Effector memory CD8-positive, alpha-beta T cell (primary cell): ENCODE measurements at regions not wholly inside any gene's neighbourhood (a gene's known extent, or its start where the extent isn't known, plus 50 kb on each side); places are given as distances from the start of the nearest gene placed in this dataset.
"Not testable (repeated sequence)": the region's sequence is repeated elsewhere in the genome, so short reads cannot be mapped to it uniquely, and the experiment has no call there.

ENCODE experiments used
- ATAC-seq: fragments of 150-1000 bp; cut with Tn5 transposase; replicated peaks from 2 replicates; pipeline ENCODE4 v1.10.0; 2021; ENCODE audit warnings: mild to moderate bottlenecking, moderate library complexity
- DNase-seq, 3 experiments: peaks; one replicate each; pipeline ENCODE4 v3.0.0; 2021
- H3K27ac Mint-ChIP-seq, 2 donors: one replicate each; pipeline ENCODE4 v1.8.0; 2022; ENCODE audit warnings: mild to moderate bottlenecking in 2 of 2, mixed read lengths in 2 of 2, moderate library complexity in 2 of 2
- H3K27me3 Mint-ChIP-seq, 2 donors: one replicate each; pipeline ENCODE4 v1.8.0; 2022; ENCODE audit warnings: mixed read lengths in 2 of 2
- H3K36me3 Mint-ChIP-seq: one replicate; pipeline ENCODE4 v1.8.0; 2022; ENCODE audit warnings: mild to moderate bottlenecking, moderate library complexity, mixed read lengths; ENCODE audit not compliant: insufficient read depth
- H3K4me1 Mint-ChIP-seq, 2 donors: one replicate each; pipeline ENCODE4 v1.8.0; 2022; ENCODE audit warnings: low read depth in 2 of 2, mixed read lengths in 2 of 2
- H3K4me3 Mint-ChIP-seq, 2 donors: one replicate each; pipeline ENCODE4 v1.8.0; 2022; ENCODE audit warnings: mild to moderate bottlenecking in 2 of 2, mixed read lengths in 2 of 2, moderate library complexity in 2 of 2
- H3K9me3 Mint-ChIP-seq, 2 donors: one replicate each; pipeline ENCODE4 v1.8.0; 2022; ENCODE audit warnings: mixed read lengths in 2 of 2

- H3K4me3 Mint-ChIP-seq = no peak overlapping the region
- H3K4me1 Mint-ChIP-seq = no peaks in the 10 kb centered on the region
- H3K9me3 Mint-ChIP-seq = peaks cover 9 to 21% of the 10 kb centered on the region in 2 donors
- DNase-seq (no peak), ATAC-seq (no peak)
- peaks cover 3% of the 10 kb centered on the region for H3K36me3 Mint-ChIP-seq
- no peaks in the 10 kb centered on the region for H3K27me3 Mint-ChIP-seq
- no peak overlapping the region for H3K27ac Mint-ChIP-seq
Measured at GRCh38 chr4:135411251-135411650, 1209.7 kb upstream of the PABPC4L start.

DNA sequence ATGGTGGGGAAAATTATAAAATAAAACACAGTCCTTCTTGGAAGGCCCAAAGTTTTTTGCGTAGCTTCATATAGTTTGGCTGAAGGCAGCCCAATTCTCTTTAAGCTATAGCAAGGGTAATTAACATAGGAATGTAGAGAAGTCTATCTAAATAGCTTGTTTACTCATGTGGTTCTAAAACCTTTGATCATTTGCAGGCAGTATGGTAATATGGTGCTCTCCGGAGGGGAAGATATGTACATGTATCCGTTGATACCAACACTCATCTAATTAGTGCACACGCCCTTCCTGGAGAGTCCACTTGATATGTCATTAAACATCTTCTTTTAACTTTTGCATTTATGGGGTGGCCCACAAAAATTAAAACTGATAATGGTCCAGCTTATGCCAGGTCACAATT is 1207.7 kb upstream of the PABPC4L start:
- not testable (repeated sequence) for H3K36me3 Mint-ChIP-seq, H3K4me3 Mint-ChIP-seq, DNase-seq, H3K27me3 Mint-ChIP-seq, H3K27ac Mint-ChIP-seq, ATAC-seq, H3K4me1 Mint-ChIP-seq
- peaks cover 10 to 14% of the 10 kb centered on the region in 2 donors for H3K9me3 Mint-ChIP-seq

- peaks cover 11 to 14% of the 10 kb centered on the region in 2 donors for H3K9me3 Mint-ChIP-seq
- no peaks in the 10 kb centered on the region for H3K4me1 Mint-ChIP-seq
- H3K4me3 Mint-ChIP-seq = no peak overlapping the region
- no peak for DNase-seq
- H3K27ac Mint-ChIP-seq = no peak overlapping the region
- no peak for ATAC-seq
- no peaks in the 10 kb centered on the region for H3K36me3 Mint-ChIP-seq
- H3K27me3 Mint-ChIP-seq = no peaks in the 10 kb centered on the region
Measured at GRCh38 chr4:135408109-135408508, 1206.5 kb upstream of the PABPC4L start.

DNA sequence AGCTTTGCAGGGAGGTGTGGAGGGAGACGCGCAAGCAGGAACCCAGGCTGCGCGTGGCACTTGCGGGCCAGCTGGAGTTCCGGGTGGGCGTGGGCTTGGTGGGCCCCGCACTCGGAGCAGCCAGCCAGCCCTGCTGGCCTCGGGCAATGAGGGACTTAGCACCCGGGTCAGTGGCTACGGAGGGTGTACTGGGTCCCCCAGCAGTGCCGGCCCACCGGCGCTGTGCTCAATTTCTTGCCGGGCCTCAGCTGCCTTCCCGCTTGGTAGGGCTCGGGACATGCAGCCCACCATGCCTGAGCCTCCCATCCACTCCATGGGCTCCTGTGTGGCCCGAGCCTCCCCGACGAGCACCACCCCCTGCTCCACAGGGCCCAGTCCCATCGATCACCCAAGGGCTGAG is 1205.0 kb upstream of the PABPC4L start:
- peaks cover 6 to 14% of the 10 kb centered on the region in 2 donors for H3K9me3 Mint-ChIP-seq
- H3K27me3 Mint-ChIP-seq, DNase-seq, H3K4me1 Mint-ChIP-seq, ATAC-seq, H3K4me3 Mint-ChIP-seq, H3K27ac Mint-ChIP-seq, H3K36me3 Mint-ChIP-seq: not testable (repeated sequence)

DNA sequence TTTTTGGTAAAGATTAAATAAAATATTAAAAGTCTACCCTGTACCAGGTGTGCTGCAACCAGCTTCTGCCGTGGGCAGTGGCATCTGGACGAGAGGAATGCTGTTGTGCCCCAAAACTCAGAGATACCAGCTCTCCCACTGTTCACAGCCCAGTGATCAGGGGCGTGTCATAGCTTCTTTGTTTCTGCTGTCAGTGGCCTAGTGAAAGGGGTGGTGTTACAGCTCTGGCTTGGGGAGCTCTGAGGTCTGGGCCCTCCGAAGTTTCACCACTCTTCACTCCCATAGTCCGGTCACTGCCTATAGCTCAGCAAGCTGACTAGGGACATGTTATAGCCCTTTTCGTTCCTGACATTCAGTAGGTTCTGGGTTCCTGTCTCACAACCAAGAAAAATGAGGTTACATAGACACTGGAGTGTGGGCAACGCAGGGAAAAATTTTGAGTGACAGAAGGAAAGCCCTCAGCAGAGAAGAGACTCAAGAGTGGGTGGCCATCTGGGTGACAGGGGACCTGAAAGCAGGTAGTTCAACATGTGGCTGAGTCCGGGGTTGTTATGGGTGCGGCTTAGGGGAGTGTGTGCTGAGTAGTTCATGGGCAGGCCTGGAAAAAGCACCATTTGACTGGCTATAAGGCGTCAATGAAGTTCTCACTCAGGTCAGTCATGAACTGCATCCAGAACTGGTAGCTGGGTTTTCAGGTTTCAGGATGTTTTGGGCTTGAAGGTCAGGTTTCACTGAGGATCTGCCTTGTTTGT is 1184.4 kb upstream of the PABPC4L start:
- Mint-ChIP-seq H3K27ac (no peak overlapping the region), H3K9me3 (peaks cover 5 to 37% of the 10 kb centered on the region in 2 donors), H3K36me3 (no peaks in the 10 kb centered on the region), H3K4me3 (no peak overlapping the region), H3K27me3 (no peaks in the 10 kb centered on the region), H3K4me1 (no peaks in the 10 kb centered on the region)
- no peak for DNase-seq
- ATAC-seq = no peak

GRCh38 chr4:135383356-135384288 is 1182.0 kb upstream of the PABPC4L start:
- no peak overlapping the region for H3K27ac Mint-ChIP-seq
- no peaks in the 10 kb centered on the region for H3K36me3 Mint-ChIP-seq
- H3K4me3 Mint-ChIP-seq = no peak overlapping the region
- H3K4me1 Mint-ChIP-seq = no peaks in the 10 kb centered on the region
- ATAC-seq (no peak), DNase-seq (no peak)
- H3K9me3 Mint-ChIP-seq = peaks cover 2 to 50% of the 10 kb centered on the region in 2 donors
- no peaks in the 10 kb centered on the region for H3K27me3 Mint-ChIP-seq

DNA sequence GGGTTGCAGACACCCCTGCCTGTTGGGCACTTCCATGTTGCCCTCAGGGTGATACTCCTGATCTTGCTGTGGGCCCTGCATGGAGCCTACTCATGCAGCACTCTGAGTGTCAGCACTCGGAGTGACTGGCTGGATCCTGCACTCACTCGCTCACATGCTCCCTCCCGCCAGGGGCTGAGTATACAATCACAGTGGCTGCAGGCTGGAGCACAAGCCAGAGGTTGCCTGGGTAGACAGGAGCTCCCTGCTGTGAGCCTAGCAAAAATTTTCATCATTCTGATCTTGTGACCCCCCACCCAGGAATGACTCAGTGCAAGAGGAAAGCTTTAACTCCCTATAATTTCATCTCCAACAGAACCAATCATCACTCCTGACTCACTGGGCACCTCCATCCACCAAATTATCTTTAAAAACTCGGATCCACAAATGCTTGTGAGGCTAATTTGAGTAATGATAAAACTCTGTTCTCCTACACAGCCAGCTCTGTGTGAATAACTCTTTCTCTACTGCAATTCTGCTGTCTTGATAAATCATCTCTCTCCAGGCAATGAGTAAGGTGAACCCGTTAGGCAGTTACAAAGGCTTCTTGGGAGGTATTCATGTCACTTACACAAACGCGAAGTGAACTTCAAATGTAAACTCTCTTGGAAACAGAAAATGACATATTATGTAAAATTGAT is 1180.8 kb upstream of the PABPC4L start:
- H3K36me3 Mint-ChIP-seq = no peaks in the 10 kb centered on the region
- H3K9me3 Mint-ChIP-seq = peaks cover 7 to 48% of the 10 kb centered on the region in 2 donors

GRCh38 chr4:135372131-135372530 is 1170.5 kb upstream of the PABPC4L start:
- ATAC-seq (no peak), DNase-seq (no peak)
- Mint-ChIP-seq H3K36me3 (no peaks in the 10 kb centered on the region), H3K27me3 (no peaks in the 10 kb centered on the region), H3K4me1 (no peaks in the 10 kb centered on the region), H3K27ac (no peak overlapping the region), H3K4me3 (no peak overlapping the region), H3K9me3 (peaks cover 14% of the 10 kb centered on the region in 2 donors)

More for the DNA sequence above, 1180.8 kb upstream of the PABPC4L start:
- Mint-ChIP-seq H3K27me3 (no peaks in the 10 kb centered on the region), H3K27ac (no peak overlapping the region), H3K4me1 (no peaks in the 10 kb centered on the region), H3K4me3 (no peak overlapping the region)
- ATAC-seq (no peak), DNase-seq (no peak)

GRCh38 chr4:135371137-135371536 is 1169.5 kb upstream of the PABPC4L start:
- Mint-ChIP-seq H3K27ac (no peak overlapping the region), H3K4me1 (no peaks in the 10 kb centered on the region), H3K27me3 (no peaks in the 10 kb centered on the region), H3K4me3 (no peak overlapping the region), H3K36me3 (no peaks in the 10 kb centered on the region), H3K9me3 (peaks cover 7 to 13% of the 10 kb centered on the region in 2 donors)
- no peak for DNase-seq
- ATAC-seq = no peak

DNA sequence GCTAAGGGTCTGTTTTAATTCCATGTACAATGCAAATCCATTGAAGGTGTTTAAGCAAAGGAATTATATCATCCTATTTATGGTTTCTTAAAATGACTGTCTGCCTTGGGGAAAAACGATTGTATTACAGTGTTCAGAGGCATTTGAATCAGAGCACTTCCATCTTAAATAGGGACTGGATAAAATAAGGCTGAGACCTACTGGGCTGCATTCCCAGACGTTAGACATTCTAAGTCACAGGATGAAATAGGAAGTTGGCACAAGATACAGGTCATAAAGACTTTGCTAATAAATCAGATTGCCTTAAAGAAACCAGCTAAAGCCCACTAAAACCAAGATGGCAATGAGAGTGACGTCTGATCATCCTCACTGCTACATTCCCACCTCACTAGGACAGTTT is 1167.2 kb upstream of the PABPC4L start:
- Mint-ChIP-seq H3K4me3 (no peak overlapping the region), H3K36me3 (no peaks in the 10 kb centered on the region), H3K9me3 (peaks cover 7 to 15% of the 10 kb centered on the region in 2 donors), H3K27ac (no peak overlapping the region), H3K4me1 (no peaks in the 10 kb centered on the region), H3K27me3 (no peaks in the 10 kb centered on the region)
- ATAC-seq = no peak
- DNase-seq = no peak

- no peaks in the 10 kb centered on the region for H3K36me3 Mint-ChIP-seq
- no peak for DNase-seq
- H3K4me1 Mint-ChIP-seq = no peaks in the 10 kb centered on the region
- peaks cover 0 to 4% of the 10 kb centered on the region in 2 donors for H3K9me3 Mint-ChIP-seq
- H3K27me3 Mint-ChIP-seq = no peaks in the 10 kb centered on the region
- H3K27ac Mint-ChIP-seq = no peak overlapping the region
- H3K4me3 Mint-ChIP-seq = no peak overlapping the region
- ATAC-seq = no peak
Measured at GRCh38 chr4:135365065-135365464, 1163.5 kb upstream of the PABPC4L start.

DNA sequence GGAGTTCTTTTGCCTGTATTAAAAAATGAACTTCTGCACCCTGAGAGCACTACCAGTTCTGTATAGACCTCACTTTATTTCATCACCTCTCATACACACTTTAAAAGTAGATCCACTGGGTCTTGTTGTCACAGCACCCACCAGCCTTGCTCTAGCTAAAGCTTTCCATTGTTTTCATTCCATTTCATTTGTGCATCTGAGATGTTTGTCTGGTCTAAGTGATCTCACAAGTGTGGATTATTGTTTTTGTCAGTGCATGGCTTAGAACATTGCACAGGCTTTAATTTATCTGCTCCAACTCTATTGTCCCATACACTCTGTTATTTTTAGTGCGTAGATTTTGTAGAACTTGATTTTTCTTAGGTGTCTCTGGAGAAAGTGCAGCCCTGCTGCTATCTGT is 1157.5 kb upstream of the PABPC4L start:
- Mint-ChIP-seq H3K27me3 (no peaks in the 10 kb centered on the region), H3K36me3 (no peaks in the 10 kb centered on the region), H3K4me3 (no peak overlapping the region), H3K27ac (no peak overlapping the region), H3K4me1 (no peaks in the 10 kb centered on the region), H3K9me3 (peaks cover 4 to 8% of the 10 kb centered on the region in 2 donors)
- no peak for ATAC-seq
- no peak for DNase-seq

- ATAC-seq (no peak), DNase-seq (no peak)
Measured at GRCh38 chr4:135357091-135357490, 1155.5 kb upstream of the PABPC4L start.

More at GRCh38 chr4:135357091-135357490, 1155.5 kb upstream of the PABPC4L start:
- H3K27me3 Mint-ChIP-seq = no peaks in the 10 kb centered on the region
- no peaks in the 10 kb centered on the region for H3K4me1 Mint-ChIP-seq
- H3K4me3 Mint-ChIP-seq = no peak overlapping the region
- no peak overlapping the region for H3K27ac Mint-ChIP-seq
- H3K9me3 Mint-ChIP-seq = peaks cover 2 to 8% of the 10 kb centered on the region in 2 donors
- no peaks in the 10 kb centered on the region for H3K36me3 Mint-ChIP-seq
